DND-41 (cell line): ENCODE measurements at regions not wholly inside any gene's neighbourhood (a gene's known extent, or its start where the extent isn't known, plus 50 kb on each side); places are given as distances from the start of the nearest gene placed in this dataset.

ENCODE experiments used
- CTCF ChIP-seq: IDR thresholded peaks from 2 replicates; pipeline ENCODE4 v1.5.1; 2012; ENCODE audit warnings: borderline replicate concordance, low read length, moderate library complexity, mild to moderate bottlenecking; ENCODE audit not compliant: poor library complexity, severe bottlenecking; ENCODE audit errors: extremely low read depth
- EZH2 ChIP-seq: IDR thresholded peaks from 3 replicates; pipeline ENCODE4 v1.6.1; 2012; ENCODE audit warnings: borderline replicate concordance, low read depth, mild to moderate bottlenecking, moderate library complexity, low read length, inconsistent platforms; ENCODE audit not compliant: severe bottlenecking

- TF ChIP-seq CTCF (peak; percentile 12), EZH2 (no peak)
These were observed 74.9 kb upstream of the XCR1 start for GRCh38 chr3:46102059-46102779.
